NCI-H2107 (cell line): ENCODE measurements at regions not wholly inside any gene's neighbourhood (a gene's known extent, or its start where the extent isn't known, plus 50 kb on each side); places are given as distances from the start of the nearest gene placed in this dataset.

Experiments
- DNase-seq: peaks from one replicate; lab custom pipeline; 2025; lab: John Stamatoyannopoulos, UW

DNA sequence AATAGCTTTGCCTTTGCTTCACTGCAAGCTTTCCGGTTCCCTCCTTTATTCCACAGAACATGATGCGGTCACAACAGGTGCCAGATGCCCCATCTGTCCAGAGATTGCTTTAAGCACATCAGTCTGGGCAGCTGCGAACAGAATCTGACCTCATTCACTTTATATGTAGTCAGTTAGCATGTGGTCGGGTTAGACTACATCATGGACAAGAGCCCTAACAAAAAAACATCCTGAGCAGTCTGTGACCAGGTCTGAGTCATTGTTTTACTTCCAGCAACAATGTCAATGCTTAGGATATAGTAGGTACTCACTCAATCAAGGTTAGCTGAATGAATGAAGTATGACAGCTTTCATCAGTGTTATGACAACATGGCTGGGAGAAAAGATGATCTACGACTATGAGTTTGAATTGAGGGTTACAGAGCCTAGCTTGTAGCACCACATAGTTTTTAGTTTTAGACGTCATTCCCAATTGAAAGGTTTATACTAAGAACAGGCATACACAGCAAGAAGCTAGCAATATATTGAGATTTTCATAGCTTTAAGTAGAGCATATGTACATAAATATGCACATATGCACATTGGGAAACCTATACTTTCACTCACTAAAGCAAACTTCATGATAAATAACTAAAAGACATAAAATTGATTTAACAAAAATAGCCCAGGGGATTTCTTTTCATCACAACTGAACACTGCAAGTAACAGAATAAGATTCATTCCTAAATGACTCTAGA lies 64.2 kb upstream of the TMCC3 start:
- DNase-seq = no peak

DNA sequence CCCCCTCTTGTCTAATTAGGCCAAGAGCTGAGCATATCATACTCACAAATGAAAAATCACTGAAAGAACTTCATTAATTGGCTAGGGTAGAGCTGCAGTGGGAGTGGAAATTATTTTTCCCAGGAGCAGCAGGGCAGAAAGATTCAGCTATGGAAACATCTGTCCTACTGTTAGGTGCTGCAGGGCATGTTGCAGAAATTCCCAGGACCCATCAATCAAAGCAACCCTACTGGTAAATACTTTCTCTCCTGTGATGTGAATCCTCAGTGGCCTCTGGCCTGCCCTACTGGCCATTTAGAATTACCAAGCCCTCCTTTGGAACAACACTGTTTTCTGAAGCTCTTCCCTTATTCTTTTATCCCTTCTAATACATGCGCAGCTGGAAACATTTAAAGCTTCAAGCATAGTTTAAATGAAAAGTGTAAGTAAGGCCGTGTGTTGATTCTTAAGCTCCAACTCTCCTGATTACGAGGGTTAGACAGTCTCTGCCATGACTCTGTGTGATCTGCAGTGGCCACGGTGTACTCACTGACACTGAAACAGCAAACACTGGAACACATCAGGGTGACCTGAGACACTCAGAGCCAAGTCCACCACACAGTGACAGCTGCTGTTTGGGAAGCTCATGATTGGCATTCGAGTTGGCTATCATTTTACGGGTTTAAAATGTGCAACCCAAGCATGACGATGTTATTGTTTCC lies 62.6 kb upstream of the TMCC3 start:
- DNase-seq = no peak

DNA sequence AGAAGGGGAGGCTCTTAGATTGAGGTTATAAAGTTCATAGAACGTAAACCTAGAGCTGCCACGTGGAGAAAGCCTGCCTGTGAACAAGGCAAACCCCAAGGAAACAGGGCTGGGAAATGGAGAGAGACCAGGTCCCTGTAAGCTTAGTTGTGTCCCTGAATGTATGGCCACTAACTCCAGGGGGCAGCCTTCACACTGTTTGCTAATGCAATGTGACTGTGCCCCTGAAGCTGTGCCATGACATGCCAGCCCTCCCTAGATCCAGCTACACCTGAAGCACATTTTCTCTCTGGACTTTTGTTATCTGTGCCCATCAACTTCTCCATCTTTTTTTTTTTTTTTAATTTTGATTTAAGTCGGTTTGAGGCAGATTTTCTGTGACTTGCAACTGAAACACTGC lies 60.6 kb upstream of the TMCC3 start:
- no peak for DNase-seq

DNA sequence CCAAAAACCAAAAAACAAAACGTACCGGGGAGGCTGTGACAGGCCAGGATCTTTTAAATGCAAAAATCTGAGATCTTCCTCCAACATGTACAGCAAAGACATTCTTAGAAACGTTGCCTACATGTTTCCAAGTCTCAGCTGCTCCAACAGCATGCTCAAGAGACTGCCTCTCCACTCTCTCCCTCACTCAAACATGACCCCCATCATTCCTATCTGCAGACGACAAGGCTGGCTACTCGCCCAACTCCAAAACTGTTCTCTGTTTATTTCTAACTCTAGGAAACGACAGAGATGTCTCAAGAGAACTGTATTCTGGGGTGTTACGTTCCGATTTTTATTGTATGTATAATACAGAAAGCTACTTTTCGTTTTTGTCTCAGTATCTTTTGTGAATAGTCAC lies 57.5 kb upstream of the TMCC3 start:
- no peak for DNase-seq

DNA sequence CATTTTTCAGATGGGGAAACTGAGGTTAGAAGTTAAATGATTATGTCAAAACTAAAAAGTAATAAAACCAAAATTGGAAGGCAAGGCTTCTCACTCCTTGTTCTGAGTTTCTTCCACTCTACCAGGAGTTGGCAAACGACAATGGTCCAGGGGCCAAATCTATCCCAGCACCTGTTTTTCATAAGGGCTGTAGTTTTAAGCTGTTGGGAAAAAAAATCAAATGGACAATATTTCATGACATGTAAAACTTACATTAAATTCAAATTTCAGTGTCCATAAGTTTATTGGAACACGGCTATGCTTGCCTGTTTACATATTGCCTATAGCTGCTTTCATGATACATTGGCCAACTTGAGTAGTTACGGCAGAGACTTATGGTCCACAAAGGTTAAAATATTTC lies 56.7 kb upstream of the TMCC3 start:
- no peak for DNase-seq

DNA sequence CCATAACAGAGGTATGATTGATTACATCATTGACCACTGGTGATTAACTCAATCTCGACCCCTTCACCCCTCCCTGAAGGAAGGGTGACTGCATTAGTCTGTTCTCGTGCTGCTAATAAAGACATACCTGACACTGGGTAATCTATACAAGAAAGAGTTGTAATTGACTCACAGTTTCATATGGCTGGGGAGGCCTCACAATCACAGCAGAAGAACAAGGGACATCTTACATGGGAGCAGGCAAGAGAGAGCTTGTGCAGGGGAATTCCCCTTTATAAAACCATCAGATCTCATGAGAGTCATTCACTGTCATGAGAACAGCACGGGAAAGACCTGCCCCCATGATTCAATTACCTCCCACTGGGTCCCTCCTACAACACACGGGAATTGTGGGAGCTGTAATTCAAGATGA lies 55.9 kb upstream of the TMCC3 start:
- DNase-seq = no peak

DNA sequence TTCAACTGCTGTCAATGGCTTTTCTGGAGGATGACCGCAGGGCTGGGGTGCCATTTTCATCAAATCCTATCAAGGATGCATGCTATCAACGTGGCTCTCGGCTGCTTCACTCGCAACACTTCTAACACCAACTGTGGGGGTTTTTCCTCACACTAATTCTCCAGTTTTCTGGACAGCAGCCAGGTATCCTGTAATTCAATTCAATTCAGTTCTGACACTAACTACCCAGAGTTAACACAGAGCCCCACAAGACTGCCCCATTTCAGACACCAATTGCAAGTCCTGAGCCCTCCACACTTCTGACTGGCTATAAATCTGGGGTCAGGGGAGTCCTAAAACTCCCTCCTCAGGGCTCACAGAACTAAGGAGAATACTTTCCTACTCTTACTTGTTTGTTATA lies 55.3 kb upstream of the TMCC3 start:
- DNase-seq = no peak

DNA sequence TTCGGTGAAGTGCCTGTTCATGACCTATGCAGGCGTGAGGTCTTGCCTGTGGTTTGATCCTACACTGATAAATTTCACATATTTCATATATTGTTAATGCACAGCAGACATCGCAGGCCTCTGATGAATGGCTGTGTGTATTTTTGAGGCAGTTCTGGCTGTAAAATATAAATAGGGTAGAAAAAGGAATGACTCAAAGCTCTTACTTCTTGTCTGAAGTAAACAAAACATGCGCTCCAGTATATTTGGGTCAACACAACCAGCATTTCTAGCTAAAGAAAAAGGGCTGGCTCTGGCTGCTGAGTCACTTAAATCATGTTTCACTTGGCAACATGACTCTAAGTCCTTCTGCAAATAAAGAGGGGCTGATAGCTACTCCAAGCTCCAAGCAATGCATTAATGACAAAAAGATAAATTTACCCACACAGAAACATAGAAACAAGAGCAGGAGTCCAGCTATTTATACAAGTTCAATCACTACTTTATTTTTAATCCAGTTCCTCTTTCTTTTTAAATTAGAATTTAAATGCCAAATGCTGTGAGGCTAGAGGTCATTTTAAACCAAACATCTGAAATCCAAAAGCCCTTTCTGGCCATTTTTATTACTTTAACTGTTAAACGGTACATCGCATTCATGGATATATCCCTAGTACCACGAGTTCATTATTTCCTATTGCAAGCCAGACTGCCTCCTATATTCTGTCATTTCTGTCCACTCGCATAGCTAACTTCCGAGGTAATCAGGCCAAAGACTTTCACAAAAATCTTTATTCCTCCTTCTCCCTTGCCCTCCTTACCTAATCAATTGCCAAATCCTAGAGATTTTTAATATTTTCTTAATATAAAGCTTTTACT lies 54.3 kb upstream of the TMCC3 start:
- DNase-seq = no peak

DNA sequence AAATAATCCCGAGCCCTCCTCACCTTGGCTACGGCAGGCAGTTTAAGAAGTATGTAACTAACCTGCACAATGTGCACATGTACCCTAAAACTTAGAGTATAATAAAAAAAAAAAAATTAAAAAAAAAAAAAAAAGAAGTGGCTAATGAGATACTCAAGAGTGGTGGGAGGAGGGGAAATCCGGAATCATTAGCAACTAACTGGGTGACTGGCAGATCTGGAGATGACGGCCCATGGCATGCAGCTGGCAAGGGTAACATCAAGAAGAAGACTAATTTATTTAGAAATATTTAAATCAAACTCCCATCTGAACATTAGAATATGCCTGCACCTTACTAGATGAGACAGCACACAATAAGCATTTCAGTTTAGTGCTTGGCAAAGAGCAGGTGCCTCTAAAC lies 52.3 kb upstream of the TMCC3 start:
- DNase-seq = no peak

DNA sequence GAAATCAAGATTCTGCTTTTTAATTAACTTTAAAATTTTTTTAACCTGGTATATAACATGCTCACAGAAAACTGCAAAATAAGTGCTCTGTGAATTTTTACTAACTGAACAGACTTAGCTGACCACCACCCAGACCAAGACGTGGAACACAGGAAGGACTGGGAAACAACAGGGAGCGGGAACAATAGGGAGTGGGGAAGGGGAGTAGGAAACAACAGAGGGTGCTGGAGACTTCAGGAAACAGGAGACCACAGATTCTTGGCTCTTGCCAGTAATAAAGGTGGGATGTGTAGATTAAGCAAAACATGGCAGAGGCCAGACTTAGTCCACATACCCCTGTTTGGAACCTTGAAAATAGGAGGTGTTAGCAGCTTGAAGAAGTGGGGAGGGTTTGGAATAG lies 51.4 kb upstream of the TMCC3 start:
- DNase-seq = no peak

DNA sequence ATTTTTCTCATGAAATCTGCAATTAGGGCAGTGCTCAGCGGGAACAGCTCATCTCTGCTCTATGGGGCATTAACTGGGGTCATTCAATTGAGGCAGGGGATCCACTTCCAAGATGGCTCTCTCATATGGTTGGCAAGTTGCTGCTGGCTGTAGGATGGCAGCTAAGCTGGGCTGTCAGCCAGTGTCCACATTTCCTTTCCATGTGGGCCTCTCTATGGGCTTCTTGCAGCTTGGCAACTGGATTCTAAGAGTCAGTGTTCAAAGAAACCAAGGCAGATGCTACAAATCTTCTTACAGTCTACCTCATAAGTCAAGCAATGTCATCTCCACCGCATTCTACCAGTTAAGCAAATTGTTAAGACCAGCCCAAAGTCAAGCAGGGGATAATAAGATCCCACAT lies 50.3 kb upstream of the TMCC3 start:
- no peak for DNase-seq
